HepG2 (cell line): ENCODE measurements at regions not wholly inside any gene's neighbourhood (a gene's known extent, or its start where the extent isn't known, plus 50 kb on each side); places are given as distances from the start of the nearest gene placed in this dataset.

Source experiments
- ATAC-seq: fragments of 200-7000 bp; cut with Tn5 transposase; 3 replicates; pipeline ENCODE4 v1.9.1; 2020; ENCODE audit warnings: mild to moderate bottlenecking, moderate library complexity
- BruUV-seq: library from RNA; stranded (reverse); fragments of 400-500 nt; replicated peaks from 2 replicates; lab custom pipeline; 2021; lab: Mats Ljungman, UMichigan
- CTCF ChIA-PET: fragments of 300-600 bp; formaldehyde crosslinking; extraction: SDS; loops from one replicate; lab custom pipeline; 2021; ENCODE audit warnings: low total read pairs, inconsistent platforms, low intra/inter-chr PET ratio; lab: Yijun Ruan, JAX
- POLR2A ChIA-PET: fragments of 350-600 bp; sonication (Branson Sonifier 250); formaldehyde crosslinking; loops from one replicate; lab custom pipeline; 2020; ENCODE audit warnings: antibody characterized with exemption, inconsistent platforms; lab: Yijun Ruan, JAX
- DNase-seq: peaks from one replicate; pipeline ENCODE4 v3.0.0-alpha.2; 2015; ENCODE audit warnings: low spot score
- FAIRE-seq: peaks from 3 replicates; lab custom pipeline; 2011; peaks lifted over from hg19 to GRCh38; lab: Jason Lieb, UNC
- H2AFZ ChIP-seq: one replicate; pipeline ENCODE4 v1.6.1; 2011; ENCODE audit warnings: low read length, inconsistent platforms
- H3K27ac ChIP-seq: fragments of 300-600 bp; 3 replicates; pipeline ENCODE4 v1.8.0; 2011; ENCODE audit warnings: mixed run types, mild to moderate bottlenecking, mixed read lengths, low read length, inconsistent platforms; ENCODE audit not compliant: insufficient read depth; ENCODE audit errors: extremely low read length
- H3K27me3 ChIP-seq, 2 experiments: fragments of 200-600 bp in 1 of 2; 2 replicates in 1 of 2; 3 replicates in 1 of 2; pipeline versions ENCODE4 v1.6.0 to v1.8.0; 2011; ENCODE audit warnings: low read length in 2 of 2, mild to moderate bottlenecking in 2 of 2, moderate library complexity in 2 of 2, inconsistent platforms in 1 of 2; ENCODE audit not compliant: insufficient read depth in 2 of 2, control insufficient read depth in 1 of 2
- H3K36me3 ChIP-seq, 2 experiments: fragments of 200-600 bp in 1 of 2; replicated peaks in 1 of 2; 2 replicates in 1 of 2; 3 replicates in 1 of 2; pipeline versions ENCODE4 v1.5.1 to v1.8.0; 2011; ENCODE audit warnings: low read length in 2 of 2, inconsistent platforms in 1 of 2; ENCODE audit not compliant: insufficient read depth in 2 of 2, control insufficient read depth in 1 of 2
- H3K4me1 ChIP-seq: 2 replicates; pipeline ENCODE4 v1.5.1; 2012; ENCODE audit warnings: low read length, inconsistent platforms; ENCODE audit not compliant: insufficient read depth
- H3K4me2 ChIP-seq: 2 replicates; pipeline ENCODE4 v1.6.0; 2011; ENCODE audit warnings: low read depth, low read length, inconsistent platforms
- H3K4me3 ChIP-seq, 3 experiments: fragments of 200-600 bp in 1 of 3; sonication (generic), shearing (Covaris generic) in 1 of 3; replicated peaks in 1 of 3; 2 replicates each; pipeline ENCODE4 v1.5.1; 2011 to 2016; ENCODE audit warnings: low read length in 3 of 3, inconsistent platforms in 2 of 3, low read depth in 2 of 3, mild to moderate bottlenecking in 2 of 3, control low read depth in 1 of 3, mixed read lengths in 1 of 3; ENCODE audit not compliant: insufficient read depth in 1 of 3
- H3K79me2 ChIP-seq: one replicate; pipeline ENCODE4 v1.6.1; 2011; ENCODE audit warnings: low read length, inconsistent platforms; ENCODE audit not compliant: insufficient read depth
- H3K9ac ChIP-seq: 2 replicates; pipeline ENCODE4 v1.6.0; 2011; ENCODE audit warnings: mild to moderate bottlenecking, low read depth, low read length, inconsistent platforms; ENCODE audit not compliant: insufficient read depth
- H3K9me3 ChIP-seq: 2 replicates; pipeline ENCODE4 v1.5.1; 2012; ENCODE audit warnings: mild to moderate bottlenecking, low read length
- H4K20me1 ChIP-seq: 2 replicates; pipeline ENCODE4 v1.6.0; 2011; ENCODE audit warnings: inconsistent platforms, mild to moderate bottlenecking, low read length, moderate library complexity; ENCODE audit not compliant: insufficient read depth
- BCL6 ChIP-seq: IDR thresholded peaks from 2 replicates; pipeline ENCODE4 v1.6.1; 2016; ENCODE audit warnings: missing genetic modification reagents, missing compliant biosample characterization
- ERF ChIP-seq: IDR thresholded peaks from 2 replicates; pipeline ENCODE4 v1.6.1; 2018; ENCODE audit warnings: missing biosample characterization, missing genetic modification reagents
- HNRNPK ChIP-seq: fragments of 200-400 bp; formaldehyde crosslinking; IDR thresholded peaks from 2 replicates; pipeline ENCODE4 v1.6.1; 2018; ENCODE audit warnings: low read length, low read depth, moderate library complexity, mild to moderate bottlenecking; ENCODE audit not compliant: poor library complexity, severe bottlenecking
- MYC ChIP-seq: sonication (generic); formaldehyde crosslinking; IDR thresholded peaks from 2 replicates; pipeline ENCODE4 v1.9.0; 2021; ENCODE audit warnings: missing genetic modification reagents, borderline replicate concordance
- SAFB2 ChIP-seq: sonication (generic); formaldehyde crosslinking; IDR thresholded peaks from 2 replicates; pipeline ENCODE4 v1.5.1; 2020; ENCODE audit warnings: missing genetic modification reagents, low read depth, mild to moderate bottlenecking, borderline replicate concordance
- TGIF2 ChIP-seq: IDR thresholded peaks from 2 replicates; pipeline ENCODE4 v1.6.1; 2016; ENCODE audit warnings: control low read depth, missing compliant biosample characterization
- ZNF749 ChIP-seq: sonication (generic); formaldehyde crosslinking; IDR thresholded peaks from 2 replicates; pipeline ENCODE4 v1.8.0; 2022; ENCODE audit warnings: mild to moderate bottlenecking, missing genetic modification reagents, moderate library complexity, borderline replicate concordance
- ZNF800 ChIP-seq: sonication (generic); formaldehyde crosslinking; IDR thresholded peaks from 2 replicates; pipeline ENCODE4 v1.4.0; 2020; ENCODE audit warnings: missing genetic modification reagents
- ZNF839 ChIP-seq: sonication (generic); formaldehyde crosslinking; IDR thresholded peaks from 2 replicates; pipeline ENCODE4 v1.4.0; 2020; ENCODE audit warnings: missing genetic modification reagents, mild to moderate bottlenecking, borderline replicate concordance
- WGBS: methylation state at CpG from one replicate; pipeline ENCODE4 v1.1.6; 2017; ENCODE audit warnings: low lambda C conversion rate; 5-methylcytosine and 5-hydroxymethylcytosine counted together
- in situ Hi-C: cut with HindIII; loops from 2 replicates; pipeline ENCODE4 v1.10.0; 2017; ENCODE audit warnings: low pct_unique_long_range_greater_than_20kb; ENCODE audit not compliant: extremely low pct_ligation_motif_present
- intact Hi-C: fragments of 100-400 bp; cut with micrococcal nuclease; formaldehyde crosslinking; loops from one replicate; pipeline ENCODE4 v1.10.0; 2022; ENCODE audit not compliant: unreplicated experiment

- ChIA-PET POLR2A (no interaction called here), CTCF (no interaction called here)
- no peaks in the 10 kb centered on the region for H3K27me3 ChIP-seq
- no peaks in the 10 kb centered on the region for H4K20me1 ChIP-seq
- DNase-seq: no peak
- H3K79me2 ChIP-seq: no peaks in the 10 kb centered on the region
- H3K36me3 ChIP-seq: no peaks in the 10 kb centered on the region
- no TSS peak for BruUV-seq
- H3K4me2 ChIP-seq: no peak overlapping the region
- FAIRE-seq: no peak
- intact Hi-C loops (no loop called here), in situ Hi-C loops (no loop called here)
- no peaks in the 10 kb centered on the region for H3K4me1 ChIP-seq
- no peaks in the 10 kb centered on the region for H3K9me3 ChIP-seq
- no peak for TF ChIP-seq ZNF800
- TF ChIP-seq MYC (CRISPR knock-in tag): no peak
- no peak for TF ChIP-seq BCL6 (CRISPR knock-in tag)
- TF ChIP-seq ZNF749 (CRISPR knock-in tag): no peak
- no peak for TF ChIP-seq ERF (CRISPR knock-in tag)
- no peak for TF ChIP-seq HNRNPK
- TF ChIP-seq ZNF839: no peak
- no peak for TF ChIP-seq TGIF2 (CRISPR knock-in tag)
- no peak for TF ChIP-seq SAFB2 (CRISPR knock-in tag)
- TF ChIP-seq, all 625 proteins: peak for 0
- WGBS: 4% methylated on average over 4 of the region's 4 CpGs
- no peak overlapping the region for H3K27ac ChIP-seq
- no peak overlapping the region for H3K9ac ChIP-seq
- no peak overlapping the region for H2AFZ ChIP-seq
- no peak overlapping the region for H3K4me3 ChIP-seq
- ATAC-seq: no peak
Measured at GRCh38 chr20:24337069-24337468, 132.4 kb upstream of the SYNDIG1 start.
